Superior temporal gyrus (tissue), 1 donor: ENCODE measurements at regions not wholly inside any gene's neighbourhood (a gene's known extent, or its start where the extent isn't known, plus 50 kb on each side); places are given as distances from the start of the nearest gene placed in this dataset.

Experiments
- DNase-seq: peaks from one replicate; pipeline ENCODE4 v3.0.0-alpha.2; 2016; ENCODE audit errors: extremely low spot score

DNA sequence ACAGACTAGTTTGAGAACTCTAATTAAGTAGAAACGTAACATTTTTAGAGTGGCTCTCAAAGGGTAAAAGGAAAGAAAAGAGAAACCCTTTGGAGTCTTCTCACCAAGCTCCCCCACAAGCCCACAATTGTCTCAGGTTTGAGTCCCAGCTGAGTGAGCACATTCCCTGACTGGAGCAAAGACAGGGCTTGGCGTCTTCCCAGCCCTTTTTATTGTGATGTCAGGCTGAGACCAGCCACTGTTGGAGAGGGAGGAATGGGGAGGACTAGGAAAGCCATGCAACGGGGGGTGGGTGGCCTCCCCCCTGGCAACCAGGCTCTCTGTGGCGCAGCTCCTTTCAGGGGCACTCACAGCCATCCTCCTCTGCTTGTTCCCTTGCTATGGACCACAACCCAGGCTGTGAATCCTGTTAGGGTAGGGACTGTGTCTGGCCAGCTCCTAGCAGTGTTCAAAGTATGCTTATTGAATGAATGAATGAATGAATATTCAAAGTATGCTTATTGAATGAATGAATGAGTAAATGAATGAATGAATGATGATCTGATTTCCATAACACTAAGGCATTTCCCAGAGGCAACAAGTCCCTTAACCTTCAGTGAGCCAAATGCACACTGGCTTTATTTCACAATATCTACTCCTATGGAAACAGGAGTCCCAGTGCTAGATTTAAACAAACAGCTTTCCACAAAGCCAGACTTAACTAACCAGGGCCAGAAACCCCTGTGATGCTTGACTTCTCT lies 413.3 kb downstream of the MID1IP1 start:
- peak; percentile 51 for DNase-seq

DNA sequence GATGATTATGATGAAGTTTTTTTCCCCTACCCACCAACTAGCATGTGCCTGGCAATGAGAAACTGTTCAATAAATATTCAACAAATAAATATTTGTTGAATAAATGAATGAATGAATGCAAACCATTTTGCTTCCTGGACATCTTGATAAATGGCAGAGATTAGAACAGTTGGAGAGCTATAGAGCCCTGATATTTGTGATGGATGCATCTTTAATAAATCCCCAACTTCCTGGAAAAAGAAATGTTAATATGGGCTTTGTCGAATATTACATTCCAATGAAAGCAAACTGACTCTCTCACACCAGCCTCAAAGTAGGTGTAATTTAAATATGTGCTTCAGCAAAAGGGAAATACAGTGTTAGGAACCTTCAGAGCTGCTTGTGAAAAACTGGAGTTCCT lies 419.7 kb downstream of the MID1IP1 start:
- DNase-seq = no peak

DNA sequence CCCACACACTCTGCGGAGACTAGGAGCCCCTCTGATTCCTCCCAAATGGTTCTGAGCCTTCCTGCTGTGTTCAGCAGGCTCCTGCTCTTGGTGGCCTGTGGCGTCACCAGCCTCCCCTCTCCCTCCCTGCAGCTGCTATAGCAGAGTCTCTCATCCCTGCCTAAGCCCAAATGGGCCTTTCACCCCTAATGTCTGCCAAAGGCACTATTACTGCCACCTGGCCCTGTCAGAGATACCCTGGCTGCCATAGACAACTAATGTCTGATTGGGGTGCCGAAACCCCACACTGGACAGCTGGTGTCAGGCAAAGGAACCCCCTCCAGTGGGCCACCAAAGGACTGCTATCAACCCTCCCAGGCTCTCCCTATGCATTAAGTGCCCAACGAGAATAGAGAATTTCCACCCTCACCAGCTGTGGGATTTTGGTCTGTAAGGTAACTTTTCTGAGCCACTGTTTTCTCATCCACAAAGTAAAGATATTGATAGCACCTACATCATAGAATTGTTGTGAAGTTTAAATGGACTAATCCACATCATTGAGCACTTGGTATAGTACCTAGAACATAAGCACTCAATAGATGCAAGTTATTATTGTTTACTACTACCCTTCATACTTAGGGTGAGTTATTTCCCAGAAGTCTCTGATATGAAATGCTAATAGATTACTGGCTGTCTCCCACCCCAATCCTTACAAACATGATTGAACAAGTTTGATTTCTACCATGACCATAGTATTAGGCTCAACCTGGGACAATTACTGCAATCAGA lies 421.3 kb downstream of the MID1IP1 start:
- DNase-seq = no peak

DNA sequence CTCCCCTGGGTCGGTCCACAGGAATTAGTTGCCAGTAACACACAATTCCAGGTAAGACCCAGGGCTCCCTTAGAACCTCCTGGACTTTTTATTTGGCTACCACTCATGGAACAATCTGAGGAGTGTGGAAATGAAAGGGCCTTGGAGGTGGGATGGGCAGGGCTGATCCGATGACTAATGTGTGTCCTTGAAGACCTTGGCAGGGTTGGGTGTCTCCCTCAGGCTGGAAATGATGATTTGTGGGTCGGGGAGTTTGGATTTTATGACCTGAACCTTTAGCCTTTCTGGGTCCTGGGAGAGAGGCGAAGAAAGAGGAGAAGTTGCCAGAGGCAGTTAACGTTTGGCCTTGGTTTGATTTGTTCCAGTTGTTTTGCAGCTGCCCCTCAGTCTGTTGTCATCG lies 425.0 kb downstream of the MID1IP1 start:
- no peak for DNase-seq

DNA sequence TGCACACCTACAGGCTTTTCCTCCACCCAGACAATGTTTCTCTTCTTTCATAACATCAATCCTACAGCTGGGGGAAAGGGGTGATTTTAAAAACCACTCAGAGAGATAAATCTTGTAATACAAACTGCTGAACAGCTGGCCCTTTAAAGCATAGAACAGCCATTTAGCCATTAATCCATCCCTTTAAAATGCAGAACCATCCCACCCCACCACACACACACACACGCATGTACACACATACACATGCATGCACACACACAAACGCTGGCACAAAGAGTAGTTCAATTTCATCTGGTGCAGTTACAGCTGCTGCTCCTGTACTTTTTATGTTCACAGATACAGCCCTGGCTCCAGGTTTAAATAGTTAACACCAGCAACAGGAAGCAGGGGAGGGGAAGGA lies 426.1 kb downstream of the MID1IP1 start:
- no peak for DNase-seq

DNA sequence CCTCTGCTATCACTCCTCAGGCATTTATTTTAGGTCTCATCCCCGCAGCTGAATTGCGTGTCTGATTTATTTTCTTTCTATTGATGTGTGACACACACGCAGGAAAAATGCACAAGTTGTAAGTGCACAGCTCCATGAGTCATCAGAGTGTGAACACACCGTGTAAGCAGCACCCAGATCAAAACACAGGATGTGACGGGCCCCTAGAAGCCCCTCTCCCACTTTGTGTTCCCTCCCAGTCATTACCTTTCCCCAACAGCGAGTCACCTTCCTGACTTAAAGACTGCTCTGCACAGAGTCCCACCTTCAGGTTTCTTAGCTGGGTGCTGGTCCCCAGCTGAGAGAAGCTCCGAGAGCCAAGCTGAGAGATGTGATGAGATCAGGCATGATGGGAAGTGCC lies 436.7 kb downstream of the MID1IP1 start:
- DNase-seq = no peak

DNA sequence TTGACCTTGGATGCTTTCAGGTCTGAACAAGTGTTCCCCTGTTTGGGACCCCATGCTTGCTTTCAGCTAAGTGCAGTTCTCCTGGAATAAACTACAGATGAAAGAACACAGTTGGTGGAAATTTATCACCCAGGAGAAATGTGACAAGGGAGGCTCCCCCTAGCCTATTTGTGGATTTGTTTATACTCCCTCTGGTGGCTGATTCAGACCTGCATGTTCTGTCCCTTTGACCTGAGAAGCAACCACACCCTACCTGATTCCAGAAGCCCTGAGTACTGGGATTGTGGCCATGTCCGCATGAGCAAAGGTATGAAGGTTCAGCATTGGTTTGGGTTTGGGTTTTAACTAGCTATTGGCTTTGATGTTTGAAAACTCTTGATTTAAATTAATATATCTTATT lies 440.9 kb downstream of the MID1IP1 start:
- DNase-seq = no peak

DNA sequence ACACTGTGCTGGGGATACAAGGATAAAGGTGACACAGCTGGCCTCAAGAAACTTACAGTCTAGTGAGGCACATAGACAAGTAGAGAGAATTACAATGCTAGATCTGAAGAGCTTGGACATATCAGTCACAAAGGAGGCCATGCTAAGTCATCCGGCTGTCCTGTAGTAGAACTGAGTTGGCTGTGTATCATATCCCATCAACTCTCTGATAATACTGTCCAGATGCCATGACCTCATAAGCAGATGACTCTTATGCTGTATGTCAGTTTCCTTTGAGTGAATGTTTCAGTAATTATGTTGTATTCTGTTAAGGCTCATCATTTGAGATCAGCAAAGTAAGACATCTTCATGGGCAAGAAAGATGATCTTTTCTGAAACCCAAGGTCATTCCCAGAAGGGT lies 442.9 kb downstream of the MID1IP1 start:
- DNase-seq = no peak

DNA sequence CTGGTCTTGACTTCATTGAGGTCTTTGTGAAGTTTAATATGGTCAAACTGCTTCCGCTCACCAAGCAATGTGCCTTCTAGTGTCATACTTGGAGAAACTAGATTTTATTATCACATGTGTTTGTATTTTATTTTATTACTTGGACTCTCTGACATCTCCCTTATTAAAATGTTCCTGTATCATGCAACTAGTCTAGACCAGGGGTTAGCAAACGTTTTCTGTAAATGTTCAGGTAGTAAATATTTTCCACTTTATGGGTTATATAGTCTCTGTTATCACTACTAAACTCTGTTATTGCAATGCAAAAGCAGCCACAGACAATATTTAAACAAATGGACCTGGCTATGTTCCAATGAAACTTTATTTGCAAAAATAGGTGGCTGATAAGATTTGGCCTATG lies 443.8 kb downstream of the MID1IP1 start:
- no peak for DNase-seq

DNA sequence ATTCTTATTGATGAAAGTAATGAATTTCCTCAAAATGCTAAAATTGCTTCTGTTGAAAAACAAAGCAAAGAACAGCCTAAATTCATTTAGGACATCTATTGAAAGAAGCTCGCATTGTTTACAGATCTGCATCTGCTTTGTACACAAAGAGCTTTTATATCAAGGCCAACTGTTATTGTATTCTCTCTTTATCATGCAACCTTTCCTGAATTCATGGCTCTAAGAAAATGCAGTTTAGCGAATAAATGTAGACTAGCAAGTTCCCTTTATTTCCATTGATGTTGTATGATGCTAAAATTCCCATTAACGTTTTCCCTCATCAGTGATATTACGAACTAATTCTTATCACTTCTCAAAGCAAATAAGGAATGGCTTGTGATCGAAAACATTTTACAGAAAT lies 446.3 kb downstream of the MID1IP1 start:
- DNase-seq = peak; percentile 73

DNA sequence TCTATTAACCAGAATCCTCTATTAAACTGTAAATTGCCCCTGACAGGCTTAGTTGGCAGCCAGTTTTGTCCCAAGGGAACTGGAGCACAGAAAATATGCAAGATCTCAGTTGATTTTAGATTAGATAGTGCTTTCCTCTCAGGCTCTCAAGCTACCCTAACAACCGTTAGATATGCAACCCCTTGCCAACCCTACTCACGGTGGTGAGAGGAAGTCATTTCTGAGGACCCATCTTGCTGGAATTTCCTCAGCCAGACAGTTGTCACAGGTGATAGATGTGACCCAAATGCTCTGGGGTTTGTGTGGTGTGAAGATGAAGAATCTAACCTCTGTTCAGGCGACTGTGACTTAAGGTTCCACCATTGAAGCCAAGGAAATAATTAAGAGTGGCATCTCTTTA lies 447.1 kb downstream of the MID1IP1 start:
- DNase-seq = no peak

DNA sequence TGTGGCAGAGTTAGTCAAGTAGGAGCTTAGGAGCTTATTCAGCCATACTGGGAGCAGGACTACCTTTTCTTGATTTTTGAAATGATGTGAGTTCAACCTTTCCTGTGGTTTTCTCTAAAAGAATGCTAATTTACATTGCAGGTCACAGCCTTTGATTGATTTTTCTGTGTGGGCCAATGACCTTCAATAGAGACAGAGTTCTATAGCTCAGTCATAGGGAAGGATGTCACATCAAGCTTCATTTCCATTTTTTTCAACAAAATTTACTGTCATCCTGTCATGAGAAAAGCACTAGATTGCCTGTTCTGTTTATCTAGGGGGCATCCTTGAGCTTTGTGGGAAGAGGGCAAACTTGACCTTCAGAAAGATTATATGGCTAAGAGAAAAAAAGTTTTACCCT lies 448.7 kb downstream of the MID1IP1 start:
- DNase-seq = no peak

DNA sequence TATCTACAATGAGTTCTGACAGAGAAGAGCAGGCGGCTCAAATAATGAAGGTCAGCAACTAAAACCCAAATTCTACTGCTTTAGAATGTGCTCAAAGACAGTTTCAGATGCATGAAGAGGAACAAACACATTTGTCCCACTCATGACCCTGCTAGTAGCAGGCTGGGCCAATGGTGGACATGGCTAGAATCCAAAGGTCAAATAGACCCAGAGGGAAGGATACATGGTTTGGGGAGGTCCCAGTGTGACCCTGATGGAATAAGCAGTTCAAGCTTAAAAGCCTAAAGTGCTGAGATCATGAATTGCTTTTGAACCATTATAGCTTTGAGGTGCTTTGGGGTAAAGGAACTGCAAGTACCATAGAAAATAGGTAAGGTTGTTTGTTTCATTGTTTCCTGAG lies 450.7 kb downstream of the MID1IP1 start:
- DNase-seq = no peak

DNA sequence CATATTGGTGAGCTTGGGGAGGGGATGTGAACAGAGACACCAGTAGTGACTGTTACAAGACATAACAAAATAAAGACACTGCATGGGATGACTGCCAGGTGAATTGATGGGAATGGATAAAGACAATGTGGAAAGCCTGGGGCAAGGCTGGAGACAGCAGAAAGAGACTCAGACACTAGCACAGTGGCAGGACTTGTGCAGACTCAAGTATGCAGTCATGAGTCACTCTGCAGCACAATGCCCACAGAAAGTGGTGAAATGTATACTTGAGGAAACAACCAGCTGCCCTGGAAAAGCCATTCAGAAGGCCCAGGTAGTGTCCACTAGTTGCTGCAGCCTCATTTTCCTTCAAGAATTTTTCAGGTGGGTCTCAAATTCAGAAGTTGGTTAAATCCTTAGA lies 452.3 kb downstream of the MID1IP1 start:
- no peak for DNase-seq

DNA sequence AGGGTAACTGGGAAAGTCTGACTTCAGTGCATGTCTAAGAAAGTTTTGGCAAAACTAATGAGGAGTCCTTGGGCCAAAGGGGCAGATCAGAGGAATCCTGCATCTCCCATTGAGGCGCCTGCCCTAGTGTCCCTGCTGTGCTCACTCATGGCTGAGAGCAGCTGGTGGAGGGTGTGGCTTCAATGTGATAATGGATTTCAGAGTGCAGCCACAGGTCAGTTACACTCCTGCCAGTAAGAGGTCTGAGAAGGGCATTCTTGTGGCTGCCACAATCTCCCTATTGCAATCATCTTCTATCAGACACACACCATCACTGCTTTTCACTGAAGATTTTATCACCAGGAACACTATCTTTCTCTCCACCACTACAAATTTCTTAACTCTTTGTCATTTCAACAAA lies 457.1 kb downstream of the MID1IP1 start:
- no peak for DNase-seq

DNA sequence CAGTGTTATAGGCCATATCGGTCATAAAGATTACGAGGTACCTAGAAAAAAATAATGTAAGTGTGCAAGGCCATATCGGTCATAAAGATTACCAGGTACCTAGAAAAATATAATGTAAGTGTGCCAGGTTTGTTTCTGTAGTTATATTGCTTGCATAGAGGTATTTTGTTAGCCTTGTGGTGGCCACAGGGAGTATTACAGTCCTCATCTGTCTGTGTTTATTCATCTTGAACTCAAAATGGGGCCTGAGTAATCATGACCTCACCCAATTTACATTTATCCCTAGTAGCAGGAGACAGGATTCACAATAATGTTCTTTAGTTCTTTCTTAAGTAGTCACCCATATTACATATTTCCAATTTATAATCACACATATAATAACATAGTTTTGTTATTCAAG lies 459.7 kb downstream of the MID1IP1 start:
- no peak for DNase-seq

DNA sequence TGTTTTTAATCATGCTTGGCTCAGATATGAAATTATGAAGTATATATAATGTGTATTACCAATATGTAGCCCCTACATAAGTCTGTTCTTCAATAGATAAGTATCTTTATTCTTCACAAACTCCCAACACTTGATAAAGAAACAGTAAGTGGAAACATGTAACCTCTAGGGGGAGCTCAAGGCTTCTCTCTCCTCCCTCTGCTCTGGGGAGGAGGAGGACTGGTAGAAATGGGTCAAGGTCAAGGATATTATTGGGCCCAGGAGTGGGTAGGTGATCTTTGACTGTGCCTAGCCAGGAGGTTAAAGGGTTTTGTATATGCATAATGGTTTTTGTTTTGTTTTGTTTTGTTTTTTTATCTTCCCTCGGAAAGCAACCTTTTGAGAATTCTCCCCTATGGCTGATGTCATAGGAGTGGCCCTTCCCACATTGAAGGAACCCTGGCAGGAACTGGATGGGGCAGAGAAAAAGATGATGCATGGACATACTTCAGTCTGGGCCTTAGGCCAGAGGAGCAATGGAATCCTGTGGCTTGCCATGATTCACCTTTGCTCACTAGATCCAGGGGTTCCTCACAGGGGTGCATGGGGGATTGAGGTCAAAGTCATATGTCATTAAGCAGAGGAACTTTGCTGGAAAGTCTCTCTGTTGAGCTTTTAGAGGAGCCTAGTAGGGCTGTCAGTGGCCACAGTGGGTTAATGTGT lies 460.3 kb downstream of the MID1IP1 start:
- DNase-seq = peak; percentile 79

DNA sequence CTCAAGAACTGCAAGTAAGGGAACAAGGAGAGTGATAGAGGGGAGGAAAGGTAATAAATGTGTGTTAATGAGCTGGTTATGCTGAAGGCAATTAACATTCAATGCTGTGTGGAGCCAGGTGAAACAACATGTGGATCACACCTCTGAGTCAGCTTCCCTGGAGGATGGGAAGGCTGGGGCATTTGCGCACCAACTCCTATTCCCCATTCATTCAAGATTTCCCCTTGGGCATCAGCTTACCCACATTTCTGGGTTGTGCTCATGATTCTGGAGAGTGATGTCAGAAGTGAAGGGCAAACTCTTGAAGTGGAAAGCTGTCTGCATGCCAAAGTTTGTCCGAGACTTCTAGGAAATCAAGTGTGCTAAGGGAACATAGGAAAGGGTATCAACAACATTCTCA lies 461.4 kb downstream of the MID1IP1 start:
- DNase-seq = no peak

DNA sequence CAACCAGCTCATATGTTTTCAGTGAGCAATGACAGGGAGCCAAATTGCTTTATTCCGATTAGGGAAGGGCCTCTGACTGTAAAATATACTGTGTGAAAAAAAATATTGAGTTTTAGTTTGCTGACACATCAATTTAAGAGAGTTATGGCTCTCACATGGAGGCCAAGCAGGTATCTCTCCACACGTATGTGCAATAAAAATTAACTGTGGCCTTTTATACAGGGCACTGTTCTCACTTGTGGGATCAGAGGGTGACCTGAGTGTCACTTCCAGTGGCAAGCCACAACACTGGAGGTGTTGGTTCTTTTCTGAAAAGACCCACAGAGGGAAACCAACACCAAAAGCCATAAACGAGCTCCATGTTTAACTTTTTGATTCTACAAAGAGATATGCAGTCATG lies 462.8 kb downstream of the MID1IP1 start:
- no peak for DNase-seq

DNA sequence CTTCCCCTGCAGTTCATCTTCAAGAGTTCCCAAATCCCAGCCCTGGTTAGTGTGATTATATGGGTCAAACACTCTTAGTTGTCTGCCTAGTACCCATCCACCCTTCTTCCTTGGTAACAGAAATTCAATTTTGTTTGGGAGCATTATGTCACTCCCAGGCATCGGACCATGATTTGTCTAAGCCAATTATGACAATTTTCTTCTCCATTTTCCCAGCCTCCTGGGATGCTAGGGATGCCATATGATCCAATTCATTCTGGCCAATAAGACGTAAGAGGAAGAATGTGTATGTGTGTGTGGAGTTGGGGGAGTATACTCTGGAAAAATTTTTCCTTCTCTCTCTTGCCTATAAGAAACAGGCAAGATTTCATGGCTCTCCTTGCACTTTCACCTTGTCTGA lies 465.9 kb downstream of the MID1IP1 start:
- no peak for DNase-seq

DNA sequence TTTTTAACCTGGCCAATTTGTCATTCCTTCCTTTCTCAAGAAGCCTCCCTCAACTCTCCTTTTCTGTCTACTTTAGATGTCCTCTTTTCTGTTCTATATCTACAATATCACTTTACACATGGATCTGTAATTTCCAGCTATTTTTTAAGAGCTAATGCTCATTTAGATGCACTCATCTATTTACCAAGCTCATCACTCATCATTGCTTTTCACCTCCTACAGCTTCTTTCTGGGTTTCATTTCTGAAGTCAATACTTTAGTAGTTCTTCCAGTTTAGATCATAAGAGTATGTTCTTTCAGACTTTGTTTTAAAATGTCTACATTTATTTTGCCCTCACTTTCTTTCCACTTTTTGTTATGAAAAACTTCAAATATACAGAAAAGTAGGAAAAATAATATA lies 466.9 kb downstream of the MID1IP1 start:
- no peak for DNase-seq

DNA sequence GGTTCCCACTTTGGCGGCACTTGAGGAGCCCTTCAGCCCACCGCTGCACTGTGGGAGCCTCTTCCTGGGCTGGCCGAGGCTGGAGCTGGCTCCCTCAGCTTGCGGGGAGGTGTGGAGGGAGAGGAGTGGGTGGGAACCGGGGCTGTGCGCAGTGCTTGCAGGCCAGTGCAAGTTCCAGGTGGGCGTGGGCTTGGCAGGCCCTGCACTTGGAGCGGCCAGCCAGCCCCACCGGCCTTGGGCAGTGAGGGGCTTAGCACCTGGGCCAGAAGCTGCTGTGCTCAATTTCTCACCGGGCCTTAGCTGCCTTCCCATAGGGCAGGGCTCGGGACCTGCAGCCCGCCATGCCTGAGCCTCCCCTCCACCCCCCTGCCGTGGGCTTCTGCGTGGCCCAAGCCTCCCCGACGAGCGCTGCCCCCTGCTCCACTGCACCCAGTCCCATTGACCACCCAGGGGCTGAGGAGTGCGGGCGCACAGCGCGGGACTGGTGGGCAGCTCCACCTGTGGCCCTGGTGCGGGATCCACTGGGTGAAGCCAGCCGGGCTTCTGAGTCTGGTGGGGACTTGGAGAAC lies 474.3 kb downstream of the MID1IP1 start:
- DNase-seq = no peak
